Left ventricle myocardium inferior (tissue), 1 donor: ENCODE measurements at regions not wholly inside any gene's neighbourhood (a gene's known extent, or its start where the extent isn't known, plus 50 kb on each side); places are given as distances from the start of the nearest gene placed in this dataset.

Experiments
- DNase-seq: peaks from one replicate; pipeline ENCODE4 v3.0.0-alpha.2; 2020
- H3K27ac ChIP-seq: fragments of 200-600 bp; replicated peaks from 2 replicates; pipeline ENCODE4 v1.8.0; 2021
- H3K27me3 ChIP-seq: fragments of 200-600 bp; 2 replicates; pipeline ENCODE4 v1.8.0; 2021; ENCODE audit warnings: low read depth
- H3K36me3 ChIP-seq: fragments of 200-600 bp; 2 replicates; pipeline ENCODE4 v1.8.0; 2021
- H3K4me1 ChIP-seq: fragments of 200-600 bp; 2 replicates; pipeline ENCODE4 v1.8.0; 2021
- H3K4me3 ChIP-seq: fragments of 200-600 bp; 2 replicates; pipeline ENCODE4 v1.8.0; 2021; ENCODE audit warnings: mild to moderate bottlenecking, moderate library complexity
- H3K9me3 ChIP-seq: fragments of 200-600 bp; replicated peaks from 2 replicates; pipeline ENCODE4 v1.8.0; 2021
- CTCF ChIP-seq: fragments of 200-600 bp; IDR thresholded peaks from 2 replicates; pipeline ENCODE4 v1.8.0; 2021; ENCODE audit warnings: antibody characterized with exemption, mild to moderate bottlenecking, borderline replicate concordance
- intact Hi-C: fragments of 100-400 bp; cut with micrococcal nuclease; formaldehyde crosslinking; loops from one replicate; pipeline ENCODE4 v1.11.0; 2022
- donor health status: DM: no; HTN: yes; CAD: no; lungs with severe emphysema.

GRCh38 chrX:45811326-45811725 is 610.6 kb upstream of the DIPK2B start:
- DNase-seq, result no peak
- Histone ChIP-seq H3K4me1 (no peaks in the 10 kb centered on the region), H3K9me3 (no peaks in the 10 kb centered on the region), H3K36me3 (no peaks in the 10 kb centered on the region), H3K27me3 (no peaks in the 10 kb centered on the region), H3K27ac (no peak overlapping the region), H3K4me3 (no peak overlapping the region)
- TF ChIP-seq CTCF, result no peak
- intact Hi-C loops, result no loop called here

- Histone ChIP-seq H3K9me3 (no peaks in the 10 kb centered on the region), H3K27me3 (no peaks in the 10 kb centered on the region), H3K4me1 (no peaks in the 10 kb centered on the region), H3K36me3 (no peaks in the 10 kb centered on the region), H3K27ac (no peak overlapping the region), H3K4me3 (peak overlapping the region; percentile 11)
- intact Hi-C loops, result no loop called here
- no peak for TF ChIP-seq CTCF
- no peak for DNase-seq
Measured at GRCh38 chrX:45807572-45808425, 607.1 kb upstream of the DIPK2B start.

- no peaks in the 10 kb centered on the region for H3K9me3 ChIP-seq
- intact Hi-C loops, result no loop called here
- TF ChIP-seq CTCF, result no peak
Measured at GRCh38 chrX:45806410-45807121, 605.9 kb upstream of the DIPK2B start.

GRCh38 chrX:45804276-45804675 is 603.6 kb upstream of the DIPK2B start:
- no peak for DNase-seq
- Histone ChIP-seq H3K27me3 (no peaks in the 10 kb centered on the region), H3K4me3 (no peak overlapping the region), H3K9me3 (no peaks in the 10 kb centered on the region), H3K4me1 (no peaks in the 10 kb centered on the region), H3K27ac (no peak overlapping the region), H3K36me3 (no peaks in the 10 kb centered on the region)
- TF ChIP-seq CTCF, result no peak
- intact Hi-C loops, result no loop called here

More at GRCh38 chrX:45806410-45807121, 605.9 kb upstream of the DIPK2B start:
- H3K27me3 ChIP-seq, result no peaks in the 10 kb centered on the region
- H3K4me1 ChIP-seq, result no peaks in the 10 kb centered on the region
- no peak for DNase-seq
- no peak overlapping the region for H3K27ac ChIP-seq
- H3K4me3 ChIP-seq, result peak overlapping the region; percentile 54
- no peaks in the 10 kb centered on the region for H3K36me3 ChIP-seq

GRCh38 chrX:45803383-45803921 is 602.8 kb upstream of the DIPK2B start:
- intact Hi-C loops, result no loop called here
- no peak for TF ChIP-seq CTCF
- Histone ChIP-seq H3K27ac (no peak overlapping the region), H3K36me3 (no peaks in the 10 kb centered on the region), H3K4me1 (no peaks in the 10 kb centered on the region), H3K9me3 (no peaks in the 10 kb centered on the region), H3K27me3 (no peaks in the 10 kb centered on the region), H3K4me3 (no peak overlapping the region)
- DNase-seq, result no peak
